ENCODE measurements at regions not wholly inside any gene's neighbourhood (a gene's known extent, or its start where the extent isn't known, plus 50 kb on each side); places are given as distances from the start of the nearest gene placed in this dataset.
A peak's percentile ranks its signal among the peaks of the same experiment; 100 is the strongest.
"Not testable (repeated sequence)": the region's sequence is repeated elsewhere in the genome, so short reads cannot be mapped to it uniquely, and the experiment has no call there.

GRCh38 chr18:38786906-38787305, 1221.3 kb upstream of the CELF4 start:
- DNase-seq, result no peak

- DNase-seq, result not testable (repeated sequence)
Observed at GRCh38 chr18:38771620-38772019, 1206.0 kb upstream of the CELF4 start.

GRCh38 chr18:38768504-38768903, 1202.9 kb upstream of the CELF4 start:
- DNase-seq, result no peak

GRCh38 chr18:38759457-38759856, 1193.9 kb upstream of the CELF4 start:
- no peak for DNase-seq

GRCh38 chr18:38756436-38756835, 1190.8 kb upstream of the CELF4 start:
- no peak for DNase-seq

GRCh38 chr18:38752430-38752829, 1186.8 kb upstream of the CELF4 start:
- no peak for DNase-seq

GRCh38 chr18:38751898-38752297, 1186.3 kb upstream of the CELF4 start:
- DNase-seq, result no peak

GRCh38 chr18:38751211-38751610, 1185.6 kb upstream of the CELF4 start:
- no peak for DNase-seq

- no peak for DNase-seq
Observed at GRCh38 chr18:38750751-38751150, 1185.2 kb upstream of the CELF4 start.

GRCh38 chr18:38747153-38747552, 1181.6 kb upstream of the CELF4 start:
- DNase-seq, result peak; percentile 4

GRCh38 chr18:38720181-38720580, 1154.6 kb upstream of the CELF4 start:
- DNase-seq, result not testable (repeated sequence)

GRCh38 chr18:38718365-38718901, 1152.8 kb upstream of the CELF4 start:
- no peak for DNase-seq

GRCh38 chr18:38709122-38709521, 1143.5 kb upstream of the CELF4 start:
- no peak for DNase-seq

- no peak for DNase-seq
Observed at GRCh38 chr18:38706373-38706772, 1140.8 kb upstream of the CELF4 start.

- no peak for DNase-seq
Observed at GRCh38 chr18:38698088-38698487, 1132.5 kb upstream of the CELF4 start.

- no peak for DNase-seq
Observed at GRCh38 chr18:38695559-38696280, 1130.1 kb upstream of the CELF4 start.

GRCh38 chr18:38693104-38693503, 1127.5 kb upstream of the CELF4 start:
- DNase-seq, result no peak

- DNase-seq, result no peak
Observed at GRCh38 chr18:38690626-38691025, 1125.0 kb upstream of the CELF4 start.

- DNase-seq, result no peak
Observed at GRCh38 chr18:38688416-38688815, 1122.8 kb upstream of the CELF4 start.

- no peak for DNase-seq
Observed at GRCh38 chr18:38670486-38670885, 1104.9 kb upstream of the CELF4 start.

GRCh38 chr18:38664929-38665328, 1099.3 kb upstream of the CELF4 start:
- no peak for DNase-seq

- no peak for DNase-seq
Observed at GRCh38 chr18:38663682-38664081, 1098.1 kb upstream of the CELF4 start.

GRCh38 chr18:38663270-38663669, 1097.7 kb upstream of the CELF4 start:
- no peak for DNase-seq

- DNase-seq, result no peak
Observed at GRCh38 chr18:38654946-38655345, 1089.3 kb upstream of the CELF4 start.

GRCh38 chr18:38651736-38652135, 1086.1 kb upstream of the CELF4 start:
- no peak for DNase-seq
